ENCODE measurements at regions not wholly inside any gene's neighbourhood (a gene's known extent, or its start where the extent isn't known, plus 50 kb on each side); places are given as distances from the start of the nearest gene placed in this dataset.

DNA sequence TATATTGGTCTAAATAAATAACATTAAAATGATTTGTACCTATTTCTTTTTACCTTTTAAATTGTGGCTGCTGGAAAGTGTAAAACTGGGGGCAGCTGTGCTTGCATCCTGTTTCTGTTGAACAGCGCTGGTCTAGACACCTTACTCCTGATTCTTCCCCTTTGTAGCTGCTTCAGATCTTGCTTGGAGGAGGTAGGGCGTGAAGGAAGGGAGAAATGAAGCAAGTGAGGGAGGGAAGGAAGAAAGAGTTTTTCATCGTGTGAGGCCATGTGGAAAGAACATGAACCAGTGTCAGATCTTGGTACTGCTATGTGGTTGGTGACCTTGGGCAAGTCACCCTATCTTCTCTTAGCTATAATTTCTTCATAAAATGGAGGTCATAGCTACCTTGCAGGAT lies 89.0 kb upstream of the SEC11C start:
- Histone ChIP-seq H3K4ac (replicated peaks; ENCODE audit: insufficient read length, low read depth, low read length) (no peak overlapping the region), H3K79me2 (ENCODE audit: control insufficient read depth in 1 of 2, insufficient read depth in 2 of 2, low read length in 2 of 2) (no peaks in the 10 kb centered on the region), H3K4me1 (replicated peaks in 1 of 4; ENCODE audit: control insufficient read depth in 3 of 4, insufficient read depth in 4 of 4, low read length in 3 of 4) (peaks cover 5 to 11% (median 7%) of the 10 kb centered on the region in 4 experiments), H3K4me3 (ENCODE audit: extremely low read depth in 1 of 4, insufficient read depth in 2 of 4, low read depth in 3 of 4, low read length in 4 of 4) (no peak overlapping the region), H2AFZ (ENCODE audit: low read length) (no peak overlapping the region), H3K79me1 (ENCODE audit: low read depth, low read length) (no peaks in the 10 kb centered on the region), H4K20me1 (replicated peaks in 1 of 2; ENCODE audit: control insufficient read depth in 1 of 2, insufficient read depth in 2 of 2, low read length in 2 of 2) (no peaks in the 10 kb centered on the region), H3K23ac (ENCODE audit: insufficient read length) (no peak overlapping the region), H3K27me3 (replicated peaks in 1 of 4; ENCODE audit: control insufficient read depth in 3 of 4, extremely low read depth in 1 of 4, insufficient read depth in 3 of 4, low read length in 3 of 4) (no peaks in the 10 kb centered on the region), H2BK15ac (ENCODE audit: low read length) (no peak overlapping the region), H3K9ac (replicated peaks in 1 of 4; ENCODE audit: extremely low read depth in 1 of 4, low read depth in 3 of 4, low read length in 3 of 4) (no peak overlapping the region), H3K18ac (ENCODE audit: extremely low read depth, low read length) (no peak overlapping the region; the same call in 1 of the 2 replicates), H3K14ac (ENCODE audit: insufficient read length) (no peak overlapping the region), H3K27ac (ENCODE audit: low read depth, low read length) (no peak overlapping the region), H3K4me2 (ENCODE audit: insufficient read depth in 1 of 2, low read depth in 2 of 2, low read length in 2 of 2) (no peak overlapping the region), H3K56ac (replicated peaks; ENCODE audit: insufficient read length, low read depth, low read length) (no peak overlapping the region), H4K91ac (replicated peaks; ENCODE audit: insufficient read length, low read length) (no peak overlapping the region), H4K5ac (ENCODE audit: insufficient read length, low read depth, low read length) (no peak overlapping the region), H2AK5ac (ENCODE audit: low read depth, low read length) (no peak overlapping the region), H3K9me3 (ENCODE audit: insufficient read depth in 2 of 2, low read depth in 1 of 2, low read length in 1 of 2) (no peaks in the 10 kb centered on the region), H4K8ac (ENCODE audit: extremely low read depth, insufficient read depth, low read length) (no peak overlapping the region), H2BK120ac (replicated peaks; ENCODE audit: low read depth, low read length) (no peak overlapping the region), H2BK12ac (ENCODE audit: low read depth, low read length) (peak overlapping the region; percentile 42; the same call in 1 of the 2 replicates), H3K23me2 (ENCODE audit: low read depth, low read length) (no peaks in the 10 kb centered on the region), H2BK20ac (ENCODE audit: low read length) (peak overlapping the region; percentile 82), H2BK5ac (ENCODE audit: low read depth, low read length) (no peak overlapping the region), H3K36me3 (ENCODE audit: control insufficient read depth in 2 of 4, insufficient read depth in 4 of 4, low read length in 3 of 4) (no peaks in the 10 kb centered on the region)
- ChIA-PET POLR2A (ENCODE audit: partially characterized antibody) (interaction anchor here (0.5 to 1.1 kb wide), 2 partner anchors 64 to 166 kb away, joined by 4 read pairs; no protein-coding TSS in a partner anchor), CTCF (ENCODE audit: partially characterized antibody) (interaction anchor here (1.0 to 5.4 kb wide), 7 partner anchors 19 to 287 kb away, joined by 3 to 37 read pairs (median 3); no protein-coding TSS in a partner anchor)
- TF ChIP-seq MAFK (IDR thresholded peaks at IDR 0.05; ENCODE audit: low read depth, low read length) (no peak), RNF2 (IDR thresholded peaks at IDR 0.05; ENCODE audit: borderline replicate concordance, low read depth, low read length, missing control alignments, poor library complexity, severe bottlenecking) (no peak), POLR2A (IDR thresholded peaks at IDR 0.05; ENCODE audit: control extremely low read depth in 1 of 2, low read depth in 2 of 2, low read length in 2 of 2) (no peak), GTF2F1 (IDR thresholded peaks at IDR 0.05; ENCODE audit: borderline replicate concordance, low read depth, low read length) (no peak), SP4 (IDR thresholded peaks at IDR 0.05; ENCODE audit: low read length) (no peak), TEAD4 (IDR thresholded peaks at IDR 0.05; ENCODE audit: low read depth, low read length) (no peak), BRCA1 (IDR thresholded peaks at IDR 0.05; ENCODE audit: low read depth, low read length) (no peak), CEBPB (IDR thresholded peaks at IDR 0.05; ENCODE audit: low read depth, low read length) (no peak), BACH1 (IDR thresholded peaks at IDR 0.05; ENCODE audit: low read length) (no peak), KDM4A (IDR thresholded peaks at IDR 0.05; ENCODE audit: low read depth, low read length, severe bottlenecking) (no peak)
- TF ChIP-seq, protein P1, sequence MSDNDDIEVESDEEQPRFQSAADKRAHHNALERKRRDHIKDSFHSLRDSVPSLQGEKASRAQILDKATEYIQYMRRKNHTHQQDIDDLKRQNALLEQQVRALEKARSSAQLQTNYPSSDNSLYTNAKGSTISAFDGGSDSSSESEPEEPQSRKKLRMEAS (IDR thresholded peaks at IDR 0.05) = no peak
- WGBS, 2 experiments (ENCODE audit: extremely low coverage in 1 of 2, insufficient coverage in 1 of 2, insufficient read length in 1 of 2, insufficient replicate concordance in 2 of 2, low coverage in 1 of 2, low lambda C conversion rate in 2 of 2, missing lambda C conversion rate in 1 of 2) = 88% methylated on average over 3 of the region's 3 CpGs; no CpG with 5 or more reads in 1 of the 2 experiments
- no peak for FAIRE-seq
- DNase-seq (ENCODE audit: low read depth in 1 of 2, low spot score in 2 of 2) = no peak
